ENCODE measurements at regions not wholly inside any gene's neighbourhood (a gene's known extent, or its start where the extent isn't known, plus 50 kb on each side); places are given as distances from the start of the nearest gene placed in this dataset.

DNA sequence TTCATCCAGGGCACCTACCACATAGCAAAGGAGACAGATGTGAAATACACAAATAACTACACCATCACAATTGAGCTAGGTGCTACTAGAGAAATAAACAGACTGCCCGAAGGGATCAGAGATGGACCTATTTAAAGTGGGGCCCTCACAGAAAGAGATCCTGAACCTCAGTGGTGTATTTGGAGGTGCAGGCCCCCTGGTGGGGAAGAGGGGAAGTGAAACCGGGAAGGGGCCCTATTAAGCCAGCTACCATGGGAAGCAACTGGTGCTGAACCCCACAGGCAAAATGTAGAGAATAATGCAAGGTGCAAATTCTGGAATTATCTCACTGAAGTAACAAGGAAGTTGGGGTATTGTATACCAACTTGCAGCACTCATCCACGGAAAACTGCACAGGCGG lies 78.6 kb upstream of the FAM9A start:
- H3K4me3 ChIP-seq (ENCODE audit: low read depth, low read length) = no peak overlapping the region
- TF ChIP-seq, protein P1, sequence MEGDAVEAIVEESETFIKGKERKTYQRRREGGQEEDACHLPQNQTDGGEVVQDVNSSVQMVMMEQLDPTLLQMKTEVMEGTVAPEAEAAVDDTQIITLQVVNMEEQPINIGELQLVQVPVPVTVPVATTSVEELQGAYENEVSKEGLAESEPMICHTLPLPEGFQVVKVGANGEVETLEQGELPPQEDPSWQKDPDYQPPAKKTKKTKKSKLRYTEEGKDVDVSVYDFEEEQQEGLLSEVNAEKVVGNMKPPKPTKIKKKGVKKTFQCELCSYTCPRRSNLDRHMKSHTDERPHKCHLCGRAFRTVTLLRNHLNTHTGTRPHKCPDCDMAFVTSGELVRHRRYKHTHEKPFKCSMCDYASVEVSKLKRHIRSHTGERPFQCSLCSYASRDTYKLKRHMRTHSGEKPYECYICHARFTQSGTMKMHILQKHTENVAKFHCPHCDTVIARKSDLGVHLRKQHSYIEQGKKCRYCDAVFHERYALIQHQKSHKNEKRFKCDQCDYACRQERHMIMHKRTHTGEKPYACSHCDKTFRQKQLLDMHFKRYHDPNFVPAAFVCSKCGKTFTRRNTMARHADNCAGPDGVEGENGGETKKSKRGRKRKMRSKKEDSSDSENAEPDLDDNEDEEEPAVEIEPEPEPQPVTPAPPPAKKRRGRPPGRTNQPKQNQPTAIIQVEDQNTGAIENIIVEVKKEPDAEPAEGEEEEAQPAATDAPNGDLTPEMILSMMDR (IDR thresholded peaks at IDR 0.05; ENCODE audit: insufficient read depth, low read depth, low read length) = peak; percentile 75
- DNase-seq (ENCODE audit: low read depth) = peak; percentile 22

DNA sequence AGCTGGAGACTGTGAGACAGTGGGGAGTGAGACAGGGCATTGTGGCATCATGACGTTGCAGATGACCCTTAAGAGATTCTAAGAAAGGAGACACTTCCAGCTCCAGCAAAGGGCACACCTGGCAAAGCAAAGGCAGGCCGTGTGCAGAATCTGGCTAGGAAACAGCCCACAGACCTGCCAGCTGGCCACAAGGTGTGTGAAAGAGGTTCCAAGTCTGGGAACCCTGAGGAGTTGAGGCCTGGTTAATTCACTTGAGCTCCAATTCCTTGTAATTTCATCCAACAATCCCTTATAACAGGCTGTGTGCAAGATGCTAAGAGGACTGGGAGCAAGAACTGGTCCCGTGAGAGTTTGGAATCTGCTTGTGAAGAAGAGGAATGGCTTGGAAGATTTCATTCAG lies 72.8 kb upstream of the FAM9A start:
- H3K4me3 ChIP-seq (ENCODE audit: low read depth, low read length) = no peak overlapping the region
- DNase-seq (ENCODE audit: low read depth) = no peak
- TF ChIP-seq, protein P1 (IDR thresholded peaks at IDR 0.05; ENCODE audit: insufficient read depth, low read depth, low read length) = no peak

DNA sequence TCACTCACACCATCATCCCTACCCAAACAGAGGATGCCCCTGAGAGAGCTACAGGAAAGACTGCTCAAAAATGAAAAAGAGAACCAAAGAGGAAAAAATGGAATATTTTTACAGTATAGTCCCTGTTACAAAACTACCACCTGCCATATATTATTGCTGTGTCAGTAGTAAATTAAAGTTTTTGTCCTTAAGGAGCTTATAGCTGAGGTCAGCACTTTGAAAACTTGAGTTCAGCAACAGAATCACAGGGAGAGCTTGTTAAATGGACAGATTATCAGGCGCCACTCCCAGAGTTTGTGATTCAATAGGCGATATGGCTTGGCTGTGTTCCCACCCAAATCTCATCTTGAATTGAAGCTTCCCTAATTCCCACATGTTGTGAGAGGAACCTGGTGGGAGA lies 71.9 kb upstream of the FAM9A start:
- DNase-seq (ENCODE audit: low read depth) = no peak
- no peak overlapping the region for H3K4me3 ChIP-seq (ENCODE audit: low read depth, low read length)
- TF ChIP-seq, protein P1 (IDR thresholded peaks at IDR 0.05; ENCODE audit: insufficient read depth, low read depth, low read length) = no peak

GRCh38 chrX:8870411-8870810 lies 69.2 kb upstream of the FAM9A start:
- peak; percentile 31 for DNase-seq (ENCODE audit: low read depth)
- TF ChIP-seq, protein P1 (IDR thresholded peaks at IDR 0.05; ENCODE audit: insufficient read depth, low read depth, low read length) = no peak
- H3K4me3 ChIP-seq (ENCODE audit: low read depth, low read length) = no peak overlapping the region

GRCh38 chrX:8869812-8870211 lies 68.6 kb upstream of the FAM9A start:
- TF ChIP-seq, protein P1 (IDR thresholded peaks at IDR 0.05; ENCODE audit: insufficient read depth, low read depth, low read length) = no peak
- no peak overlapping the region for H3K4me3 ChIP-seq (ENCODE audit: low read depth, low read length)
- DNase-seq (ENCODE audit: low read depth) = no peak

- TF ChIP-seq, protein P1 (IDR thresholded peaks at IDR 0.05; ENCODE audit: insufficient read depth, low read depth, low read length) = no peak
- DNase-seq (ENCODE audit: low read depth) = peak; percentile 35
These were observed 67.7 kb upstream of the FAM9A start for GRCh38 chrX:8868906-8869305.

GRCh38 chrX:8868070-8868773 lies 67.0 kb upstream of the FAM9A start:
- peak; percentile 82 for DNase-seq (ENCODE audit: low read depth)
- no peak overlapping the region for H3K4me3 ChIP-seq (ENCODE audit: low read depth, low read length)
- TF ChIP-seq, protein P1 (IDR thresholded peaks at IDR 0.05; ENCODE audit: insufficient read depth, low read depth, low read length) = no peak

More at GRCh38 chrX:8868906-8869305, 67.7 kb upstream of the FAM9A start:
- no peak overlapping the region for H3K4me3 ChIP-seq (ENCODE audit: low read depth, low read length)
